Panc1 (cell line): ENCODE measurements at regions not wholly inside any gene's neighbourhood (a gene's known extent, or its start where the extent isn't known, plus 50 kb on each side); places are given as distances from the start of the nearest gene placed in this dataset.

Experiments
- ATAC-seq: fragments of 200-7000 bp; cut with Tn5 transposase; 2 replicates; pipeline ENCODE4 v1.9.1; 2020; ENCODE audit warnings: mild to moderate bottlenecking, moderate library complexity
- BruUV-seq: library from RNA; stranded (reverse); fragments of 400-500 nt; replicated peaks from 2 replicates; lab custom pipeline; 2021; lab: Mats Ljungman, UMichigan
- CTCF ChIA-PET: fragments of 300-600 bp; sonication (Branson Sonifier 250); formaldehyde crosslinking; loops from one replicate; lab custom pipeline; 2022; ENCODE audit warnings: antibody characterized with exemption; lab: Charles Lee
- POLR2A ChIA-PET: fragments of 300-600 bp; sonication (Branson Sonifier 250); formaldehyde crosslinking; loops from one replicate; lab custom pipeline; 2022; ENCODE audit warnings: antibody characterized with exemption; lab: Charles Lee
- DNase-seq: peaks from one replicate; pipeline ENCODE4 v3.0.0-alpha.2; 2010; ENCODE audit warnings: low read depth, low spot score
- H3K27ac ChIP-seq: 2 replicates; pipeline ENCODE4 v1.5.1; 2011; ENCODE audit warnings: mild to moderate bottlenecking, low read length, inconsistent platforms
- H3K27me3 ChIP-seq: fragments of 200-500 bp; sonication (Bioruptor generic); 2 replicates; pipeline ENCODE4 v1.6.0; 2014; ENCODE audit warnings: low read length, inconsistent platforms; ENCODE audit not compliant: control insufficient read depth, insufficient read depth
- H3K36me3 ChIP-seq: fragments of 200-500 bp; sonication (Bioruptor generic); 2 replicates; pipeline ENCODE4 v1.5.1; 2014; ENCODE audit warnings: inconsistent platforms, mild to moderate bottlenecking, low read length, moderate library complexity; ENCODE audit not compliant: control insufficient read depth, insufficient read depth
- H3K4me1 ChIP-seq: 2 replicates; pipeline ENCODE4 v1.5.1; 2011; ENCODE audit warnings: inconsistent platforms, mild to moderate bottlenecking, low read length, moderate library complexity; ENCODE audit not compliant: control insufficient read depth, insufficient read depth
- H3K4me3 ChIP-seq, 2 experiments: 2 replicates each; pipeline ENCODE4 v1.5.1; 2011 to 2012; ENCODE audit warnings: low read depth in 2 of 2, low read length in 2 of 2, mild to moderate bottlenecking in 2 of 2, inconsistent platforms in 1 of 2, moderate library complexity in 1 of 2
- H3K9me3 ChIP-seq: fragments of 200-500 bp; sonication (Bioruptor generic); 2 replicates; pipeline ENCODE4 v1.5.1; 2014; ENCODE audit warnings: low read depth, mild to moderate bottlenecking, inconsistent platforms, low read length, moderate library complexity; ENCODE audit not compliant: control insufficient read depth, insufficient read depth
- CTCF ChIP-seq: fragments of 450-650 bp; IDR thresholded peaks from 2 replicates; pipeline ENCODE4 v1.5.1; 2017; ENCODE audit warnings: mild to moderate bottlenecking
- POLR2AphosphoS5 ChIP-seq: IDR thresholded peaks from 2 replicates; pipeline ENCODE4 v1.6.1; 2012; ENCODE audit warnings: mild to moderate bottlenecking, low read depth, low read length, moderate library complexity
- REST ChIP-seq, 2 experiments: IDR thresholded peaks; 2 replicates each; pipeline ENCODE4 v1.6.1; 2011 to 2012; ENCODE audit warnings: low read depth in 2 of 2, control low read depth in 1 of 2, low read length in 1 of 2, mild to moderate bottlenecking in 1 of 2, moderate library complexity in 1 of 2; ENCODE audit not compliant: insufficient read depth in 1 of 2
- SIN3A ChIP-seq: IDR thresholded peaks from 2 replicates; pipeline ENCODE4 v1.6.1; 2012; ENCODE audit warnings: low read depth, mild to moderate bottlenecking, low read length, moderate library complexity, borderline replicate concordance; ENCODE audit not compliant: insufficient read depth
- TCF7L2 ChIP-seq: IDR thresholded peaks from 2 replicates; pipeline ENCODE4 v1.6.1; 2011; ENCODE audit warnings: mild to moderate bottlenecking, low read depth, low read length, inconsistent platforms
- in situ Hi-C: cut with HindIII; loops from 2 replicates; pipeline ENCODE4 v1.10.0; 2016; ENCODE audit warnings: low sequenced_read_pairs, low pct_unique_long_range_greater_than_20kb
- intact Hi-C: fragments of 100-400 bp; cut with micrococcal nuclease; formaldehyde crosslinking; loops from one replicate; pipeline ENCODE4 v1.10.0; 2022; ENCODE audit not compliant: unreplicated experiment

- CTCF ChIA-PET: no interaction called here
- DNase-seq (no peak), ATAC-seq (no peak)
- H3K4me1 ChIP-seq: no peaks in the 10 kb centered on the region
- H3K36me3 ChIP-seq: no peaks in the 10 kb centered on the region
- BruUV-seq: no TSS peak
- in situ Hi-C loops (no loop called here), intact Hi-C loops (no loop called here)
- no peak overlapping the region for H3K27ac ChIP-seq
- no peak overlapping the region for H3K4me3 ChIP-seq
- H3K9me3 ChIP-seq: no peaks in the 10 kb centered on the region
- TF ChIP-seq CTCF: no peak
- no peak for TF ChIP-seq TCF7L2
- no peak for TF ChIP-seq REST (IDR thresholded peaks at IDR 0.05; ENCODE audit: insufficient read depth in 1 of 2, low read depth in 2 of 2, low read length in 1 of 2)
- TF ChIP-seq POLR2AphosphoS5: no peak
- no peak for TF ChIP-seq SIN3A
- no peaks in the 10 kb centered on the region for H3K27me3 ChIP-seq
- POLR2A ChIA-PET: no interaction called here
These were observed 174.4 kb downstream of the DSEL start for GRCh38 chr18:67342159-67342558.

- in situ Hi-C loops (no loop called here), intact Hi-C loops (no loop called here)
- no peak overlapping the region for H3K4me3 ChIP-seq
- no peak overlapping the region for H3K27ac ChIP-seq
- ChIA-PET CTCF (no interaction called here), POLR2A (no interaction called here)
- no TSS peak for BruUV-seq
- no peak for ATAC-seq
- no peaks in the 10 kb centered on the region for H3K27me3 ChIP-seq
- TF ChIP-seq REST (IDR thresholded peaks at IDR 0.05; ENCODE audit: insufficient read depth in 1 of 2, low read depth in 2 of 2, low read length in 1 of 2) (no peak), SIN3A (no peak), POLR2AphosphoS5 (no peak)
- no peaks in the 10 kb centered on the region for H3K4me1 ChIP-seq
- DNase-seq: no peak
- no peaks in the 10 kb centered on the region for H3K36me3 ChIP-seq
- H3K9me3 ChIP-seq: no peaks in the 10 kb centered on the region
These were observed 178.8 kb downstream of the DSEL start for GRCh38 chr18:67337696-67338095.
